ENCODE measurements at regions not wholly inside any gene's neighbourhood (a gene's known extent, or its start where the extent isn't known, plus 50 kb on each side); places are given as distances from the start of the nearest gene placed in this dataset.

DNA sequence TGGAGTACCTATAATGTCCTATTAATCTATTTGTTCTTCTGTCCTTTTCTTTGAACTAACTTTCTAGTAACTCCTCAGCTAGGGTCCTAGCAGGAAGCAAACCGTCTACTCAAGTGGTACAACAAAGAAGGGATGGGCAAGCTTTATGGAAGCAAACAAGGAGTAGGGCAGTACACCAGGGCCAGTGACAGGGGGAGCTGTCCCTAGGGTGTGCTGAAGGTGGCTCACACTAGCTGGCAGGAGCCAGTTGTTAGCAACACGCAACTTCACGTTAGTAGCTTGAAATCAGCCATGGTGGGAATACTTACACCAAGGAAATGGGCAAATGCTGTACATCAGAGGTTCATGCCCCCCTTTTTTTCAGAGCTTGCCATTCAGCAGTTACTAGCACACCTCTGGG lies 74.0 kb upstream of the EYA2 start:
- Histone ChIP-seq H3K9me3 (ENCODE audit: low read length) (no peaks in the 10 kb centered on the region), H3K36me3 (ENCODE audit: insufficient read depth, low read length) (no peaks in the 10 kb centered on the region), H3K27me3 (ENCODE audit: insufficient read depth, low read length, poor library complexity, severe bottlenecking) (no peaks in the 10 kb centered on the region), H3K4me1 (ENCODE audit: insufficient read depth, low read length) (no peaks in the 10 kb centered on the region), H3K27ac (ENCODE audit: low read depth, low read length) (no peak overlapping the region), H3K4me3 (ENCODE audit: low read length) (no peak overlapping the region)
- Mint-ChIP-seq H3K36me3 (no peaks in the 10 kb centered on the region), H3K4me3 (no peak overlapping the region), H3K27me3 (peaks cover 5 to 23% of the 10 kb centered on the region in 2 donors), H3K4me1 (no peaks in the 10 kb centered on the region), H3K9me3 (peaks cover 0 to 4% (median 0%) of the 10 kb centered on the region in 5 donors), H3K27ac (no peak overlapping the region)
- POLR2A ChIA-PET: no interaction called here
- no peak for DNase-seq
- CTCF ChIA-PET: no interaction called here

DNA sequence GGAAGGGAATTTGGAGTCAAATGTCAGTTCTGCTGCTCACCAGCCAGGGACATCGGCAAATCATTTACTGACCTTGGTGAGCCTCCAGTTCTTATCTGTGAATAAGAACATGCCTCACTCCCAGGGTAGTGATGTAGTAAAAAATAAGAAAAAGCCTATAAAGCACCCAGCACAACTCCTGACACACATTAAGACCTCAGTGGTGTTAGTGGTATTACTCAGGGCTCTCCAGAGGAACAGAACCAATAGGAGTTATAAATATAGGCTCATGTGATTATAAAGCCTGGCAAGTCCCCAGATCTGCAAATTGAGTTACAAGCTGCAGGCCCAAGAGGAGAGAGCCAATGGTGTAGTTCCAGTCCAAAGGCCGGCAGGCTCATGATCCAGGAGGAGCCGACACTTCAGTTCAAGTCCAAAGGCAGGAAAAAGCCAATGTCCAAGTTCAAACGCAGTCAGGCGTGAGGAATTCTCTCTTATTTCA lies 71.3 kb upstream of the EYA2 start:
- no peak overlapping the region for H3K4me3 Mint-ChIP-seq
- Histone ChIP-seq H3K36me3 (ENCODE audit: insufficient read depth, low read length) (no peaks in the 10 kb centered on the region), H3K9me3 (ENCODE audit: low read length) (no peaks in the 10 kb centered on the region), H3K27me3 (ENCODE audit: insufficient read depth, low read length, poor library complexity, severe bottlenecking) (no peaks in the 10 kb centered on the region), H3K4me3 (ENCODE audit: low read length) (no peak overlapping the region), H3K27ac (ENCODE audit: low read depth, low read length) (no peak overlapping the region), H3K4me1 (ENCODE audit: insufficient read depth, low read length) (no peaks in the 10 kb centered on the region)
- no peaks in the 10 kb centered on the region for H3K4me1 Mint-ChIP-seq
- peaks cover 0 to 4% (median 2%) of the 10 kb centered on the region in 5 donors for H3K9me3 Mint-ChIP-seq
- peaks cover 4 to 23% of the 10 kb centered on the region in 2 donors for H3K27me3 Mint-ChIP-seq
- no peaks in the 10 kb centered on the region for H3K36me3 Mint-ChIP-seq
- ChIA-PET CTCF (no interaction called here), POLR2A (no interaction called here)
- H3K27ac Mint-ChIP-seq: no peak overlapping the region
- DNase-seq: no peak

DNA sequence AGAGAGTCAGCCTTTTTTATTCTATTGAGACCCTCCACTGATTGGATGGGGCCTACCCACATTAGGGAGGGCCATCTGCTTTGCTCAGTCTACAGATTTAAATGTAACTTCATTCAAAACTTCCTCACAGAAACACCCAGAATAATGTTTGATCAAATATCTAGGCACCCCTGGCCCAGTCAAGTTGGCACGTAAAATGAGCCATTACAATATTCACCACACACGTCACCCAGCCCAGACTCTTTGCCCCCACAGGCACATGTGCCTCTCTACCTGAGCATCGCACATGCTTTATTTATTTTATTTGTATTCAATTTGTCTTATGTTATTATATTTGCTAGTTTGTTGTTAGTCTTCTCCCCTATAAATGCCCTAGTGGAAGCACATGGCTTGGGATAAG lies 70.9 kb upstream of the EYA2 start:
- H3K36me3 Mint-ChIP-seq: no peaks in the 10 kb centered on the region
- H3K36me3 ChIP-seq (ENCODE audit: insufficient read depth, low read length): no peaks in the 10 kb centered on the region
- no peak overlapping the region for H3K27ac Mint-ChIP-seq
- H3K27ac ChIP-seq (ENCODE audit: low read depth, low read length): no peak overlapping the region
- H3K27me3 Mint-ChIP-seq: peaks cover 4 to 21% of the 10 kb centered on the region in 2 donors
- H3K27me3 ChIP-seq (ENCODE audit: insufficient read depth, low read length, poor library complexity, severe bottlenecking): no peaks in the 10 kb centered on the region
- H3K4me1 ChIP-seq (ENCODE audit: insufficient read depth, low read length): no peaks in the 10 kb centered on the region
- peaks cover 0 to 4% (median 2%) of the 10 kb centered on the region in 5 donors for H3K9me3 Mint-ChIP-seq
- CTCF ChIA-PET: no interaction called here
- H3K9me3 ChIP-seq (ENCODE audit: low read length): no peaks in the 10 kb centered on the region
- DNase-seq: no peak
- no peaks in the 10 kb centered on the region for H3K4me1 Mint-ChIP-seq
- no peak overlapping the region for H3K4me3 Mint-ChIP-seq
- H3K4me3 ChIP-seq (ENCODE audit: low read length): no peak overlapping the region
- POLR2A ChIA-PET: no interaction called here

DNA sequence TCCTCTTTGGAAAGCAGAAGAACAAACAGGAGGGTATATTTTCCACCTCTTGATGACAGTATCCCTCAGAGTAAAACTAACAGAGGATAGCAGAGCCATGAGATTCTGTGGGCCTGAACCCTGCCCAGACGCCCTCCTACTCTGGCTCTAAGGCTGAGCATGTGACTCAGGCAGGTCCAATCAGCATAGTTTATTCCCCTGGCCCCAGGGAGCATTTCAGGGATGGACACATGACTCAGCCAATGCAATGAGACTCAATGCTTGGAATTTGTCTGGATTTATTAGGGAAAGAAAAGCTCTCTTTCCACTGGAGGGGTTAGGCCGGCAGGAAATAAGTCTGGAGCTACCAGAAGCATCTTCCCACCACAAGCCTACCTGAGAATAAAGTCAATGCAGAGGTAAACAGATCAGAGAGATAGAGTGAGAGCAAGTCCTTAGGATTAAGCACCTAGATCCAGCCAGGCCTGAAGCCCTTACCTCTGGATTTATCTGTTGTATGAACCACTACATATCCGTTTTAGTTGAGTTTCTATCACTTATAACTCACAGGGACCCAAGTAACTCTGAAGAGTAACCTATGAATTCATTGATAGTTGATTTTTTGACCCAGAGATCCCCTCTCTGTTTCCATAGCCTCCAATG lies 68.2 kb upstream of the EYA2 start:
- ChIA-PET POLR2A (no interaction called here), CTCF (no interaction called here)
- H3K27ac Mint-ChIP-seq: no peak overlapping the region
- H3K9me3 ChIP-seq (ENCODE audit: low read length): no peaks in the 10 kb centered on the region
- H3K4me3 ChIP-seq (ENCODE audit: low read length): no peak overlapping the region
- H3K4me1 Mint-ChIP-seq: no peaks in the 10 kb centered on the region
- peaks cover 4 to 22% of the 10 kb centered on the region in 2 donors for H3K27me3 Mint-ChIP-seq
- no peaks in the 10 kb centered on the region for H3K36me3 ChIP-seq (ENCODE audit: insufficient read depth, low read length)
- H3K4me1 ChIP-seq (ENCODE audit: insufficient read depth, low read length): no peaks in the 10 kb centered on the region
- no peak overlapping the region for H3K4me3 Mint-ChIP-seq
- no peaks in the 10 kb centered on the region for H3K36me3 Mint-ChIP-seq
- no peaks in the 10 kb centered on the region for H3K27me3 ChIP-seq (ENCODE audit: insufficient read depth, low read length, poor library complexity, severe bottlenecking)
- peaks cover 0 to 4% (median 2%) of the 10 kb centered on the region in 5 donors for H3K9me3 Mint-ChIP-seq
- no peak for DNase-seq
- H3K27ac ChIP-seq (ENCODE audit: low read depth, low read length): no peak overlapping the region

DNA sequence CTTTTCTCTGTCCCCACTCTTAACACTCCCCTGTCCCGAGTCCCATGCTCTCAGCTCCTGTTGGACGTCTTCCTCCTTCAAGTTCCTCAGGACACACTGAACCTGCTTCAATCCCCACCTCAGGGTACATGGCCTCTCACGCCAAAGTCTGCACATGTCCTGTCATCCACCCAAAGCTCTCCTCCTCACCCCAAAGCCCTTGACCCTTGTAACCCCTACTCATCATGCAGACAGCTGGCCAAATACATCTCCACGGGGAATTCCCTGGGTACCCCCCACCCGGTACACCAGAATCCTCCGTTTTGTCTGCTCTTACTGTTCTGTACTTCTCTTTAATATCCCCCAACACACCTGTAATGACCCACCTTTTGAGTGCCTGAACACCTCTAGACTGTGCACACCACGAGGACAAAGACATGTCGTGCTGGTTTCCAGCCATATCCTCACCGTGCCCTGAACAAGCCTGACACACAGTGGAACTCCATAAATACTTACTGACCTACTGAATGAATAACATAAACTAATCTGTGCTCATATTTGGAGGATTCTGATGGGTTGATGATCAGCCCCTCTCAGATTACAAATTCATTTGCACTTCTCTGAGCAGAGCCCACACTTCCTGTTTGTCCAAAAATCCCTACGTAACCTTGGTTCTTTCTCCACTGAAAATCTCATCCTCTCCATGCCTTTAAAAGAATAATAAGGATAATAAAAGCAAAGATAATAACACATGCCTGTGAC lies 66.8 kb upstream of the EYA2 start:
- no peak for DNase-seq
- Histone ChIP-seq H3K27me3 (ENCODE audit: insufficient read depth, low read length, poor library complexity, severe bottlenecking) (no peaks in the 10 kb centered on the region), H3K9me3 (ENCODE audit: low read length) (no peaks in the 10 kb centered on the region), H3K36me3 (ENCODE audit: insufficient read depth, low read length) (no peaks in the 10 kb centered on the region), H3K4me3 (ENCODE audit: low read length) (no peak overlapping the region), H3K4me1 (ENCODE audit: insufficient read depth, low read length) (no peaks in the 10 kb centered on the region), H3K27ac (ENCODE audit: low read depth, low read length) (no peak overlapping the region)
- ChIA-PET CTCF (no interaction called here), POLR2A (no interaction called here)
- Mint-ChIP-seq H3K4me3 (no peak overlapping the region), H3K4me1 (no peaks in the 10 kb centered on the region), H3K27me3 (peaks cover 4 to 26% of the 10 kb centered on the region in 2 donors), H3K9me3 (peaks cover 0 to 7% (median 2%) of the 10 kb centered on the region in 5 donors), H3K36me3 (no peaks in the 10 kb centered on the region), H3K27ac (peak overlapping the region in 1 of 8 donors; percentile 15)

DNA sequence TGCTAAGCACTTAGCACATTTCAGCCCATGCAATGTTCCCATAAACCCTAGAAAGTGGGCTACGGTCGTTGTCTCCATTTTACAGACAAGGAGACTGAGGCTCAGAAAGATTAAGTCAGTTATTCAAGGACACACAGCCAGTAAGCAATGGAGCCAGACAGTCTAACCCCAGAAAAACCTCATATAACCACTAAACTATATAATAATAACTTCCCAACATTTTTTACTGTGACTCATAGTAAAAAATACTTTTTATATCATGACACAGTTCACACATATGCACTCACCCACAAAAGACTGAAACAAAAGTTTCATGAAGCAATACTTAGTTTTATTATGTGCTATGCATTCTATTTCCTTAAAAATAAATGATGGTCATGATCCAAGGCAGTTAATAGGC lies 66.2 kb upstream of the EYA2 start:
- Mint-ChIP-seq H3K4me3 (no peak overlapping the region), H3K27me3 (peaks cover 4 to 26% of the 10 kb centered on the region in 2 donors), H3K4me1 (no peaks in the 10 kb centered on the region), H3K36me3 (no peaks in the 10 kb centered on the region), H3K27ac (no peak overlapping the region), H3K9me3 (peaks cover 0 to 7% (median 2%) of the 10 kb centered on the region in 5 donors)
- Histone ChIP-seq H3K36me3 (ENCODE audit: insufficient read depth, low read length) (no peaks in the 10 kb centered on the region), H3K9me3 (ENCODE audit: low read length) (no peaks in the 10 kb centered on the region), H3K27ac (ENCODE audit: low read depth, low read length) (no peak overlapping the region), H3K4me1 (ENCODE audit: insufficient read depth, low read length) (no peaks in the 10 kb centered on the region), H3K27me3 (ENCODE audit: insufficient read depth, low read length, poor library complexity, severe bottlenecking) (no peaks in the 10 kb centered on the region), H3K4me3 (ENCODE audit: low read length) (no peak overlapping the region)
- DNase-seq: no peak
- POLR2A ChIA-PET: no interaction called here
- CTCF ChIA-PET: no interaction called here

DNA sequence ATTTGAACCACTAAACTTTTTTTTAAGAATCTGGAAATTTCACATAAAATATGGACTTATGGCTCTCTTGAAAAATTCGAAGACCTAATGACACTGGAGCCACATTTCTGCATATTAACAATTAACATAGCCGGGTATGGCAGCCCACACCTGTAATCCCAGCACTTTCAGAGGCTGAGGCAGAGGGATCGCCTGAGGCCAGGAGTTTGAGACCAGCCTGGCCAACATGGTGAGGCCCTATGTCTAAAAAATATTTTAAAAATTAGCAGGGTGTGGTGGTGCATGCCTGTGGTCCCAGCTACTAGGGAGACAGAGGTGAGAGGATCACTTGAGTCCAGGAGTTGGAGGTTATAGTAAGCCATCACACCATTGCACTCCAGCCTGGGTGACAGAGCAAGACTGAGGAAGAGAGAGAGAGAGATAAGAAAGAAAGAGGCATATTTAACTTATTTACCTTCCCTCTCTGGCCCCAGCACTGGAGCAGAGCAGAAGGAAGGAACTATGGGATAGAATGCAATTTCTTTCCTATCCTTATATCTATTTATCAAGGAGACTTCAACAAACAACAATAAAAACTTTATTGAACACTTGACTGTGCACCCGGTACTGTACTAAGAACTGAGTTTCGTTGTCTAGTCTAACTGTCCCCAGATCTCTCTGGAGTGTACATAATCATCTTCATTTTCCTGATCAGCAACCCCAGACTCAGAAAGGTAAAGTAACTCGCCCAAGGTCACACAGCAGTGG lies 63.6 kb upstream of the EYA2 start:
- H3K4me1 Mint-ChIP-seq: no peaks in the 10 kb centered on the region
- peaks cover 4 to 27% of the 10 kb centered on the region in 2 donors for H3K27me3 Mint-ChIP-seq
- H3K9me3 ChIP-seq (ENCODE audit: low read length): no peaks in the 10 kb centered on the region
- ChIA-PET CTCF (no interaction called here), POLR2A (no interaction called here)
- no peak for DNase-seq
- no peaks in the 10 kb centered on the region for H3K27me3 ChIP-seq (ENCODE audit: insufficient read depth, low read length, poor library complexity, severe bottlenecking)
- H3K36me3 Mint-ChIP-seq: no peaks in the 10 kb centered on the region
- H3K36me3 ChIP-seq (ENCODE audit: insufficient read depth, low read length): no peaks in the 10 kb centered on the region
- H3K27ac ChIP-seq (ENCODE audit: low read depth, low read length): no peak overlapping the region
- peaks cover 0 to 4% (median 0%) of the 10 kb centered on the region in 5 donors for H3K9me3 Mint-ChIP-seq
- H3K4me3 Mint-ChIP-seq: no peak overlapping the region
- H3K4me1 ChIP-seq (ENCODE audit: insufficient read depth, low read length): no peaks in the 10 kb centered on the region
- no peak overlapping the region for H3K27ac Mint-ChIP-seq
- H3K4me3 ChIP-seq (ENCODE audit: low read length): no peak overlapping the region

DNA sequence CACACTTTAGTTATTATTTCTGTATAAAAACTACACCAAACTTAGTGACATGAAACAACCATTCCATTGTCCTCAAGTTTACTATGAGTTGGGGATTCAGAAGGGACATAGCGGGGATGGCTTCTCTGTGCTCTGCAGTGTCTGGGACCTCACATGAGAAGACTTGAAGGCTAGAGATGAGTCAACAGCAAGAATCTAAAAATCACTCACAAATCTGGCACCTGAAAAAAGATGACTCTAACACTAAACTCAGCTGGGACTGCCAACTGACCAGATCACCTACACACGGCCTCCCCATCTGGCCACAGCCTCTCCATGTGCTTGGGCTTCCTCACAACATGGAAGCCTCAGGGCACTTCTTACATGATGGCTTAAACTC lies 63.0 kb upstream of the EYA2 start:
- Mint-ChIP-seq H3K4me3 (no peak overlapping the region), H3K36me3 (no peaks in the 10 kb centered on the region), H3K4me1 (no peaks in the 10 kb centered on the region), H3K27me3 (peaks cover 4 to 29% of the 10 kb centered on the region in 2 donors), H3K27ac (no peak overlapping the region), H3K9me3 (peaks cover 0 to 4% (median 0%) of the 10 kb centered on the region in 5 donors)
- no peaks in the 10 kb centered on the region for H3K36me3 ChIP-seq (ENCODE audit: insufficient read depth, low read length)
- no peaks in the 10 kb centered on the region for H3K9me3 ChIP-seq (ENCODE audit: low read length)
- CTCF ChIA-PET: no interaction called here
- DNase-seq: no peak
- H3K4me1 ChIP-seq (ENCODE audit: insufficient read depth, low read length): no peaks in the 10 kb centered on the region
- no peak overlapping the region for H3K27ac ChIP-seq (ENCODE audit: low read depth, low read length)
- POLR2A ChIA-PET: no interaction called here
- H3K4me3 ChIP-seq (ENCODE audit: low read length): no peak overlapping the region
- H3K27me3 ChIP-seq (ENCODE audit: insufficient read depth, low read length, poor library complexity, severe bottlenecking): no peaks in the 10 kb centered on the region
